GM10266 (cell line): ENCODE measurements at regions not wholly inside any gene's neighbourhood (a gene's known extent, or its start where the extent isn't known, plus 50 kb on each side); places are given as distances from the start of the nearest gene placed in this dataset.
A peak's percentile ranks its signal among the peaks of the same experiment; 100 is the strongest.

Experiments used
- DNase-seq: peaks from one replicate; pipeline ENCODE4 v3.0.0; 2012; ENCODE audit errors: extremely low spot score
- TF ChIP-seq, protein P1 (sequence below): IDR thresholded peaks from 2 replicates; pipeline ENCODE4 v1.5.1; 2012; ENCODE audit warnings: mild to moderate bottlenecking, low read depth; ENCODE audit not compliant: control insufficient read depth, insufficient read depth; ENCODE audit errors: missing control alignments

DNA sequence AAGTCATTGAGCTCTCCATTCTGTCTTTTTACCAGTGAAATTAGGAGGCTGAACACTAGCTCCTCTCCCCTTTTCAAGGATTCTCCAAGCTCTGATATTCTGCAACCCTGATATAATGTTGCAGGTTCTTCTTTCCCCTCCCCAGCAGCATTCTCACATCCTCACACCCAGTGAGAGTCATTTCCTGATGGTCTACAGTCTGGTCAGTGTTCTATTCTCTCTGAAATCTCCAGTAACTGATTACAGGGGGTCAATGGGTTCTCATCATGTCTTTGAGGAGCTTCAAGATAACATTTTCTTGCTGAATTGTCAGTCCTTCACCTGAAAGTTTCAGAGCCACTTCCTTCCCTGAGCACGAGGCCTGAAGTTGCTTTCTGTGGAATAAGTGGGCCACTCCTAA lies 299.4 kb downstream of the PTEN start:
- peak; percentile 21 for DNase-seq
- TF ChIP-seq, protein P1, sequence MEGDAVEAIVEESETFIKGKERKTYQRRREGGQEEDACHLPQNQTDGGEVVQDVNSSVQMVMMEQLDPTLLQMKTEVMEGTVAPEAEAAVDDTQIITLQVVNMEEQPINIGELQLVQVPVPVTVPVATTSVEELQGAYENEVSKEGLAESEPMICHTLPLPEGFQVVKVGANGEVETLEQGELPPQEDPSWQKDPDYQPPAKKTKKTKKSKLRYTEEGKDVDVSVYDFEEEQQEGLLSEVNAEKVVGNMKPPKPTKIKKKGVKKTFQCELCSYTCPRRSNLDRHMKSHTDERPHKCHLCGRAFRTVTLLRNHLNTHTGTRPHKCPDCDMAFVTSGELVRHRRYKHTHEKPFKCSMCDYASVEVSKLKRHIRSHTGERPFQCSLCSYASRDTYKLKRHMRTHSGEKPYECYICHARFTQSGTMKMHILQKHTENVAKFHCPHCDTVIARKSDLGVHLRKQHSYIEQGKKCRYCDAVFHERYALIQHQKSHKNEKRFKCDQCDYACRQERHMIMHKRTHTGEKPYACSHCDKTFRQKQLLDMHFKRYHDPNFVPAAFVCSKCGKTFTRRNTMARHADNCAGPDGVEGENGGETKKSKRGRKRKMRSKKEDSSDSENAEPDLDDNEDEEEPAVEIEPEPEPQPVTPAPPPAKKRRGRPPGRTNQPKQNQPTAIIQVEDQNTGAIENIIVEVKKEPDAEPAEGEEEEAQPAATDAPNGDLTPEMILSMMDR: no peak

DNA sequence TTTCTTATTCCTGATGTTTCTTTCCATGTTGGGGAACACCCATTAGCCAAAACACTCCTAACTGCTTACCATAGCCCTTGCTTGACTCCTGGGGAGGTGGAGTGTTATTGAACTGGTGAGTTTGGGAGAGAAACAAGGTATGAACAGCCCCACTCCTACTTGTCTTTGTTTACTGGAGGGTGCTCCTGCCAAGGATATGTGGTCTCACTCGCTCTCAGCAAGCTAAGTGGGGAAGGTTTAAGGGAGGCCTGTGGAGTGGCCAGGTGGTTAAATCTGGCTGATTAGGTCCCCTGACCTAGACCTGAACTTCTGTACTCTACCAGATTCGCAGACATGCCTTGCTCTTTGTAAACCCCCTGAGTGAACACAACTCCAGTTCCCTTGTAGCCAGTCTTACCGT lies 300.1 kb downstream of the PTEN start:
- no peak for DNase-seq
- TF ChIP-seq, protein P1: no peak

- TF ChIP-seq, protein P1: no peak
- DNase-seq: no peak
These were observed 301.0 kb downstream of the PTEN start for GRCh38 chr10:88164471-88164870.

- TF ChIP-seq, protein P1: no peak
- DNase-seq: no peak
These were observed 302.4 kb downstream of the PTEN start for GRCh38 chr10:88165849-88166271.

- DNase-seq: no peak
- TF ChIP-seq, protein P1: no peak
These were observed 305.0 kb downstream of the PTEN start for GRCh38 chr10:88168171-88169036.

DNA sequence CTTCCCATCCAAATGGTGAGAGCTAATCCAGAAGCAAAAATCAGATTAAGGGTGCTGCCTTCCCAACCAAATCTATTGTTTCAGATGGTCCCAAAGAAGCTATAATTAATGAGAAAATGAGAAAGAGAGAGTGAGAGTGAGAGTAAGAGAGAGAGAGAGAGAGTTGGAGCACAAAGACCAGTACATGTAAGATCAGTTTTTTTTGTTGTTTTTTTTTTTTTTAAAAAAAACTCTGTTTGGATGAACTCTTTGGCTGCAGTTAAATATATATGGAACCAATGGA lies 305.6 kb downstream of the PTEN start:
- TF ChIP-seq, protein P1: no peak
- DNase-seq: no peak

- TF ChIP-seq, protein P1: no peak
These were observed 307.2 kb downstream of the PTEN start for GRCh38 chr10:88170628-88171027.

More at GRCh38 chr10:88170628-88171027, 307.2 kb downstream of the PTEN start:
- DNase-seq: no peak
